Activated B cell treated with CpG ODN at 0.5 μM for 24 hours (primary cell): ENCODE measurements at regions not wholly inside any gene's neighbourhood (a gene's known extent, or its start where the extent isn't known, plus 50 kb on each side); places are given as distances from the start of the nearest gene placed in this dataset.

Experiments
- ATAC-seq: fragments of 200-7000 bp; cut with Tn5 transposase; one replicate; pipeline ENCODE4 v1.10.0; 2021; ENCODE audit warnings: low read depth, mild to moderate bottlenecking, moderate library complexity
- CTCF ChIA-PET: fragments of 350-600 bp; sonication (Branson Sonifier 250); formaldehyde crosslinking; loops from one replicate; lab custom pipeline; 2021; ENCODE audit warnings: antibody characterized with exemption; lab: Charles Lee
- POLR2A ChIA-PET: fragments of 350-600 bp; sonication (Branson Sonifier 250); formaldehyde crosslinking; loops from one replicate; lab custom pipeline; 2021; ENCODE audit warnings: antibody characterized with exemption; lab: Charles Lee
- DNase-seq: peaks from one replicate; pipeline ENCODE4 v3.0.0; 2022
- H3K27ac Mint-ChIP-seq: one replicate; pipeline ENCODE4 v1.8.0; 2020; ENCODE audit warnings: mixed read lengths
- H3K27me3 Mint-ChIP-seq: one replicate; pipeline ENCODE4 v1.8.0; 2021; ENCODE audit warnings: mixed read lengths
- H3K36me3 Mint-ChIP-seq: one replicate; pipeline ENCODE4 v1.8.0; 2021; ENCODE audit warnings: low read depth, mixed read lengths
- H3K4me1 Mint-ChIP-seq: one replicate; pipeline ENCODE4 v1.8.0; 2021; ENCODE audit warnings: mixed read lengths
- H3K4me3 Mint-ChIP-seq: one replicate; pipeline ENCODE4 v1.8.0; 2020; ENCODE audit warnings: mild to moderate bottlenecking, mixed read lengths
- H3K9me3 Mint-ChIP-seq: one replicate; pipeline ENCODE4 v1.8.0; 2020; ENCODE audit warnings: mixed read lengths
- CTCF ChIP-seq: fragments of 200-600 bp; IDR thresholded peaks from one replicate; pipeline ENCODE4 v1.8.0; 2022; ENCODE audit warnings: antibody characterized with exemption, mild to moderate bottlenecking
- intact Hi-C: fragments of 100-400 bp; cut with micrococcal nuclease; formaldehyde crosslinking; loops from one replicate; pipeline ENCODE4 v1.15.1; 2024

- ATAC-seq (no peak), DNase-seq (no peak)
- ChIA-PET POLR2A (no interaction called here), CTCF (no interaction called here)
- no peaks in the 10 kb centered on the region for H3K4me1 Mint-ChIP-seq
- no peak overlapping the region for H3K27ac Mint-ChIP-seq
- peaks cover 13% of the 10 kb centered on the region for H3K27me3 Mint-ChIP-seq
- no peaks in the 10 kb centered on the region for H3K36me3 Mint-ChIP-seq
- H3K4me3 Mint-ChIP-seq = no peak overlapping the region
- no peaks in the 10 kb centered on the region for H3K9me3 Mint-ChIP-seq
- TF ChIP-seq CTCF = no peak
- intact Hi-C loops = no loop called here
These were observed 464.2 kb downstream of the QKI start for GRCh38 chr6:163878698-163879097.

- Mint-ChIP-seq H3K27me3 (peaks cover 11% of the 10 kb centered on the region), H3K4me3 (no peak overlapping the region)
These were observed 463.5 kb downstream of the QKI start for GRCh38 chr6:163877877-163878639.

GRCh38 chr6:163876391-163876790 is 461.9 kb downstream of the QKI start:
- H3K9me3 Mint-ChIP-seq = no peaks in the 10 kb centered on the region
- no peaks in the 10 kb centered on the region for H3K36me3 Mint-ChIP-seq
- ChIA-PET CTCF (no interaction called here), POLR2A (no interaction called here)
- no peak overlapping the region for H3K4me3 Mint-ChIP-seq
- no peaks in the 10 kb centered on the region for H3K4me1 Mint-ChIP-seq
- ATAC-seq (no peak), DNase-seq (no peak)
- TF ChIP-seq CTCF = no peak
- H3K27ac Mint-ChIP-seq = no peak overlapping the region
- H3K27me3 Mint-ChIP-seq = peaks cover 9% of the 10 kb centered on the region
- intact Hi-C loops = no loop called here

More at GRCh38 chr6:163877877-163878639, 463.5 kb downstream of the QKI start:
- DNase-seq (no peak), ATAC-seq (no peak)
- intact Hi-C loops = no loop called here
- Mint-ChIP-seq H3K36me3 (no peaks in the 10 kb centered on the region), H3K9me3 (no peaks in the 10 kb centered on the region), H3K4me1 (no peaks in the 10 kb centered on the region), H3K27ac (no peak overlapping the region)
- no peak for TF ChIP-seq CTCF
- CTCF ChIA-PET = no interaction called here
- POLR2A ChIA-PET = no interaction called here

GRCh38 chr6:163874784-163875183 is 460.3 kb downstream of the QKI start:
- Mint-ChIP-seq H3K4me1 (no peaks in the 10 kb centered on the region), H3K27me3 (peaks cover 9% of the 10 kb centered on the region), H3K4me3 (no peak overlapping the region), H3K9me3 (no peaks in the 10 kb centered on the region), H3K27ac (no peak overlapping the region), H3K36me3 (no peaks in the 10 kb centered on the region)
- CTCF ChIA-PET = no interaction called here
- no peak for TF ChIP-seq CTCF
- intact Hi-C loops = no loop called here
- POLR2A ChIA-PET = no interaction called here
- DNase-seq (no peak), ATAC-seq (no peak)

GRCh38 chr6:163872335-163872734 is 457.8 kb downstream of the QKI start:
- ChIA-PET CTCF (no interaction called here), POLR2A (no interaction called here)
- peaks cover 4% of the 10 kb centered on the region for H3K27me3 Mint-ChIP-seq
- H3K4me1 Mint-ChIP-seq = peaks cover 4% of the 10 kb centered on the region
- H3K4me3 Mint-ChIP-seq = no peak overlapping the region
- ATAC-seq (no peak), DNase-seq (no peak)
- intact Hi-C loops = no loop called here
- TF ChIP-seq CTCF = no peak
- no peak overlapping the region for H3K27ac Mint-ChIP-seq
- H3K36me3 Mint-ChIP-seq = no peaks in the 10 kb centered on the region
- H3K9me3 Mint-ChIP-seq = no peaks in the 10 kb centered on the region
